ENCODE measurements at regions not wholly inside any gene's neighbourhood (a gene's known extent, or its start where the extent isn't known, plus 50 kb on each side); places are given as distances from the start of the nearest gene placed in this dataset.

- Histone ChIP-seq H3K36me3 (ENCODE audit: insufficient read depth, low read length) (no peaks in the 10 kb centered on the region), H3K4me3 (ENCODE audit: low read depth, low read length, poor library complexity, severe bottlenecking) (no peak overlapping the region), H3K27ac (ENCODE audit: low read depth, low read length, poor library complexity, severe bottlenecking) (no peak overlapping the region), H2AFZ (ENCODE audit: low read length) (no peak overlapping the region), H3K27me3 (ENCODE audit: insufficient read depth, low read length) (no peaks in the 10 kb centered on the region), H3K9ac (ENCODE audit: low read length) (no peak overlapping the region), H3K4me1 (ENCODE audit: insufficient read depth, low read length, severe bottlenecking) (no peaks in the 10 kb centered on the region), H3K9me2 (ENCODE audit: low read depth, low read length) (no peaks in the 10 kb centered on the region), H3F3A (ENCODE audit: insufficient read depth, low read length) (no peaks in the 10 kb centered on the region), H3K79me2 (ENCODE audit: insufficient read depth, low read length) (no peaks in the 10 kb centered on the region), H3K9me3 (ENCODE audit: low read length) (no peaks in the 10 kb centered on the region), H3K4me2 (ENCODE audit: low read length) (no peak overlapping the region), H4K20me1 (ENCODE audit: insufficient read depth, low read length) (no peaks in the 10 kb centered on the region)
- TF ChIP-seq EZH2 (IDR thresholded peaks at IDR 0.05; ENCODE audit: borderline replicate concordance, low read length) (no peak), CTCF (IDR thresholded peaks at IDR 0.05; ENCODE audit: low read length) (no peak)
Measured at GRCh38 chr2:224173933-224174332, 134.8 kb upstream of the SERPINE2 start.

- Histone ChIP-seq H3K79me2 (ENCODE audit: insufficient read depth, low read length) (no peaks in the 10 kb centered on the region), H3K27me3 (ENCODE audit: insufficient read depth, low read length) (no peaks in the 10 kb centered on the region), H3K9me3 (ENCODE audit: low read length) (no peaks in the 10 kb centered on the region), H3K36me3 (ENCODE audit: insufficient read depth, low read length) (no peaks in the 10 kb centered on the region), H3K9me2 (ENCODE audit: low read depth, low read length) (no peaks in the 10 kb centered on the region), H3K27ac (ENCODE audit: low read depth, low read length, poor library complexity, severe bottlenecking) (no peak overlapping the region), H3K4me3 (ENCODE audit: low read depth, low read length, poor library complexity, severe bottlenecking) (no peak overlapping the region), H3K9ac (ENCODE audit: low read length) (no peak overlapping the region), H3K4me1 (ENCODE audit: insufficient read depth, low read length, severe bottlenecking) (no peaks in the 10 kb centered on the region), H2AFZ (ENCODE audit: low read length) (no peak overlapping the region), H3K4me2 (ENCODE audit: low read length) (no peak overlapping the region), H3F3A (ENCODE audit: insufficient read depth, low read length) (no peaks in the 10 kb centered on the region), H4K20me1 (ENCODE audit: insufficient read depth, low read length) (no peaks in the 10 kb centered on the region)
- TF ChIP-seq CTCF (IDR thresholded peaks at IDR 0.05; ENCODE audit: low read length) (no peak), EZH2 (IDR thresholded peaks at IDR 0.05; ENCODE audit: borderline replicate concordance, low read length) (no peak)
Measured at GRCh38 chr2:224173210-224173609, 134.1 kb upstream of the SERPINE2 start.

- Histone ChIP-seq H4K20me1 (ENCODE audit: insufficient read depth, low read length) (no peaks in the 10 kb centered on the region), H3K79me2 (ENCODE audit: insufficient read depth, low read length) (no peaks in the 10 kb centered on the region), H3K9ac (ENCODE audit: low read length) (no peak overlapping the region), H3K4me2 (ENCODE audit: low read length) (no peak overlapping the region), H3K9me2 (ENCODE audit: low read depth, low read length) (no peaks in the 10 kb centered on the region), H2AFZ (ENCODE audit: low read length) (no peak overlapping the region), H3F3A (ENCODE audit: insufficient read depth, low read length) (no peaks in the 10 kb centered on the region), H3K4me1 (ENCODE audit: insufficient read depth, low read length, severe bottlenecking) (no peaks in the 10 kb centered on the region), H3K4me3 (ENCODE audit: low read depth, low read length, poor library complexity, severe bottlenecking) (no peak overlapping the region), H3K27me3 (ENCODE audit: insufficient read depth, low read length) (no peaks in the 10 kb centered on the region), H3K36me3 (ENCODE audit: insufficient read depth, low read length) (no peaks in the 10 kb centered on the region), H3K9me3 (ENCODE audit: low read length) (no peaks in the 10 kb centered on the region), H3K27ac (ENCODE audit: low read depth, low read length, poor library complexity, severe bottlenecking) (no peak overlapping the region)
- TF ChIP-seq EZH2 (IDR thresholded peaks at IDR 0.05; ENCODE audit: borderline replicate concordance, low read length) = no peak
- TF ChIP-seq CTCF (IDR thresholded peaks at IDR 0.05; ENCODE audit: low read length) = no peak
Measured at GRCh38 chr2:224171226-224171625, 132.1 kb upstream of the SERPINE2 start.

All from OCI-LY1 (cell line).